ENCODE measurements at regions not wholly inside any gene's neighbourhood (a gene's known extent, or its start where the extent isn't known, plus 50 kb on each side); places are given as distances from the start of the nearest gene placed in this dataset.
A peak's percentile ranks its signal among the peaks of the same experiment; 100 is the strongest.

DNA sequence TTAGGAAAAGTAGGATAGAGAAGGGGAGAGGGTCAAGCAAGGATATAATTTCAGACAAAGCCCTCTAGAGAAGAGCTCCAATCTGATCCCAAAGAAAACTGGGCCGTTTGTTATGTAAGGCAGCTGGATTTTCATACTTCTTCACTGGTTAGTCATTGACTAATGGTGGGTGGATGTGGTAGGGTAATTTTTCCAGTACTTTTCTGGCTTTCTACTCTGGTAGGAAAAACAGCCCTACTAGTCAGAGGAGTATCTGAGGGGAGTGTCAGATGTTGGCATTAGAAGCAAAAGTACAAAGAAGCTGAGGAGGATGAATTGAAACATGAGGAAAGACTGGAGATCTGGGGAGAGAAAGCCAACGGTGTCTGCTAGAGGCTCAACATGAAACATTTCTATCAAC is 145.3 kb downstream of the TNFSF18 start (continued):
- TF ChIP-seq NFE2L1 (CRISPR knock-in tag; IDR thresholded peaks at IDR 0.05) (no peak), GABPB1 (CRISPR knock-in tag; IDR thresholded peaks at IDR 0.05) (no peak), ZNF121 (CRISPR knock-in tag; IDR thresholded peaks at IDR 0.05) (no peak), SP1 (CRISPR knock-in tag; conservative IDR thresholded peaks at IDR 0.05) (no peak)
- TF ChIP-seq, protein P1, sequence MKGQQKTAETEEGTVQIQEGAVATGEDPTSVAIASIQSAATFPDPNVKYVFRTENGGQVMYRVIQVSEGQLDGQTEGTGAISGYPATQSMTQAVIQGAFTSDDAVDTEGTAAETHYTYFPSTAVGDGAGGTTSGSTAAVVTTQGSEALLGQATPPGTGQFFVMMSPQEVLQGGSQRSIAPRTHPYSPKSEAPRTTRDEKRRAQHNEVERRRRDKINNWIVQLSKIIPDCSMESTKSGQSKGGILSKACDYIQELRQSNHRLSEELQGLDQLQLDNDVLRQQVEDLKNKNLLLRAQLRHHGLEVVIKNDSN (CRISPR knock-in tag; IDR thresholded peaks at IDR 0.05), result no peak
- TF ChIP-seq, protein P2, sequence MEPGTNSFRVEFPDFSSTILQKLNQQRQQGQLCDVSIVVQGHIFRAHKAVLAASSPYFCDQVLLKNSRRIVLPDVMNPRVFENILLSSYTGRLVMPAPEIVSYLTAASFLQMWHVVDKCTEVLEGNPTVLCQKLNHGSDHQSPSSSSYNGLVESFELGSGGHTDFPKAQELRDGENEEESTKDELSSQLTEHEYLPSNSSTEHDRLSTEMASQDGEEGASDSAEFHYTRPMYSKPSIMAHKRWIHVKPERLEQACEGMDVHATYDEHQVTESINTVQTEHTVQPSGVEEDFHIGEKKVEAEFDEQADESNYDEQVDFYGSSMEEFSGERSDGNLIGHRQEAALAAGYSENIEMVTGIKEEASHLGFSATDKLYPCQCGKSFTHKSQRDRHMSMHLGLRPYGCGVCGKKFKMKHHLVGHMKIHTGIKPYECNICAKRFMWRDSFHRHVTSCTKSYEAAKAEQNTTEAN (CRISPR knock-in tag; IDR thresholded peaks at IDR 0.05), result no peak

DNA sequence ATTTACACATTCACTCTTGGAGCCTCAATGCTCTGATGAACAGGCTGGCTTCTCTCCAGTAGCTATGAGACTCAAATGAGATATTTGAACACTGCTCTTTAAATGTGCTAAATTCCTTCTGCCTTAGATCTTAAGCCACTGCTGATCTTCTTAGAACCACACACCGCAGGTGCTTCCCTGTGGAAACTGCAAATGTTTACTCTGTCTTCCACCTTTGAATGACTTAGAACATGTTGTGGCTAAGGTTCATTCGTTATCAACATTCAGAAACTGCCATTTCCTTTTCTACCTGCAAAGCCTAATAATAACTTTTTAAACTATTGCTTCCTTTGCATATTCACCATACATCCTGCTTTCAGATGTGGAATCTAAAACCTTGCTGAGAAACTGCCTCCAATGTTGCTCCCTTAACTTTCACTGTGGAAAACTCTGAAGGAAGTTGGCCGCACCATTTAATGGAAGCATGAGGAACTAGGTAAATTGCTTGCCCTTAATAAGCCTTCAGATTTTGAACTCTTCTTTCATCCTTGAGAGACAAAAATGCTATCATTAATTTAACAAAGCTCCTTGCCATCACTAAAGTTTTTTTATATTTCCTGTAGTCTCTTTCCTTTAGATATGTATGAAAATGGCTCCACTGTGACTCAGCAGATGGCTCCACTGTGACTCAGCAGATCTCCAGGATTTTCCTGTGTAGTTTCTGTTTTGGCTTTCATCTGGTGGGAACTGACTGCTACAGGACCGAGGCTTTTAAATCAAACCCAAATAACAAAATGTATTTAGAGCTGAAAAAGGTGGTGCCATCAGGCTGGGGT is 143.8 kb downstream of the TNFSF18 start:
- peak overlapping the region; percentile 23 for H3K27ac Mint-ChIP-seq
- no peaks in the 10 kb centered on the region for H3K27me3 Mint-ChIP-seq (ENCODE audit: low read depth)
- no peak for TF ChIP-seq NFATC4 (CRISPR knock-in tag; IDR thresholded peaks at IDR 0.05)
- TF ChIP-seq, protein P3, sequence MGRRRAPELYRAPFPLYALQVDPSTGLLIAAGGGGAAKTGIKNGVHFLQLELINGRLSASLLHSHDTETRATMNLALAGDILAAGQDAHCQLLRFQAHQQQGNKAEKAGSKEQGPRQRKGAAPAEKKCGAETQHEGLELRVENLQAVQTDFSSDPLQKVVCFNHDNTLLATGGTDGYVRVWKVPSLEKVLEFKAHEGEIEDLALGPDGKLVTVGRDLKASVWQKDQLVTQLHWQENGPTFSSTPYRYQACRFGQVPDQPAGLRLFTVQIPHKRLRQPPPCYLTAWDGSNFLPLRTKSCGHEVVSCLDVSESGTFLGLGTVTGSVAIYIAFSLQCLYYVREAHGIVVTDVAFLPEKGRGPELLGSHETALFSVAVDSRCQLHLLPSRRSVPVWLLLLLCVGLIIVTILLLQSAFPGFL (CRISPR knock-in tag; IDR thresholded peaks at IDR 0.05; ENCODE audit: borderline replicate concordance), result no peak
- TF ChIP-seq, protein P4, sequence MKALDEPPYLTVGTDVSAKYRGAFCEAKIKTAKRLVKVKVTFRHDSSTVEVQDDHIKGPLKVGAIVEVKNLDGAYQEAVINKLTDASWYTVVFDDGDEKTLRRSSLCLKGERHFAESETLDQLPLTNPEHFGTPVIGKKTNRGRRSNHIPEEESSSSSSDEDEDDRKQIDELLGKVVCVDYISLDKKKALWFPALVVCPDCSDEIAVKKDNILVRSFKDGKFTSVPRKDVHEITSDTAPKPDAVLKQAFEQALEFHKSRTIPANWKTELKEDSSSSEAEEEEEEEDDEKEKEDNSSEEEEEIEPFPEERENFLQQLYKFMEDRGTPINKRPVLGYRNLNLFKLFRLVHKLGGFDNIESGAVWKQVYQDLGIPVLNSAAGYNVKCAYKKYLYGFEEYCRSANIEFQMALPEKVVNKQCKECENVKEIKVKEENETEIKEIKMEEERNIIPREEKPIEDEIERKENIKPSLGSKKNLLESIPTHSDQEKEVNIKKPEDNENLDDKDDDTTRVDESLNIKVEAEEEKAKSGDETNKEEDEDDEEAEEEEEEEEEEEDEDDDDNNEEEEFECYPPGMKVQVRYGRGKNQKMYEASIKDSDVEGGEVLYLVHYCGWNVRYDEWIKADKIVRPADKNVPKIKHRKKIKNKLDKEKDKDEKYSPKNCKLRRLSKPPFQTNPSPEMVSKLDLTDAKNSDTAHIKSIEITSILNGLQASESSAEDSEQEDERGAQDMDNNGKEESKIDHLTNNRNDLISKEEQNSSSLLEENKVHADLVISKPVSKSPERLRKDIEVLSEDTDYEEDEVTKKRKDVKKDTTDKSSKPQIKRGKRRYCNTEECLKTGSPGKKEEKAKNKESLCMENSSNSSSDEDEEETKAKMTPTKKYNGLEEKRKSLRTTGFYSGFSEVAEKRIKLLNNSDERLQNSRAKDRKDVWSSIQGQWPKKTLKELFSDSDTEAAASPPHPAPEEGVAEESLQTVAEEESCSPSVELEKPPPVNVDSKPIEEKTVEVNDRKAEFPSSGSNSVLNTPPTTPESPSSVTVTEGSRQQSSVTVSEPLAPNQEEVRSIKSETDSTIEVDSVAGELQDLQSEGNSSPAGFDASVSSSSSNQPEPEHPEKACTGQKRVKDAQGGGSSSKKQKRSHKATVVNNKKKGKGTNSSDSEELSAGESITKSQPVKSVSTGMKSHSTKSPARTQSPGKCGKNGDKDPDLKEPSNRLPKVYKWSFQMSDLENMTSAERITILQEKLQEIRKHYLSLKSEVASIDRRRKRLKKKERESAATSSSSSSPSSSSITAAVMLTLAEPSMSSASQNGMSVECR (CRISPR knock-in tag; IDR thresholded peaks at IDR 0.05; ENCODE audit: borderline replicate concordance), result no peak
- no peak for TF ChIP-seq SMAD3 (CRISPR knock-in tag; IDR thresholded peaks at IDR 0.05; ENCODE audit: borderline replicate concordance)
- TF ChIP-seq ZNF671 (CRISPR knock-in tag; IDR thresholded peaks at IDR 0.05), result no peak
- TF ChIP-seq TEAD4 (CRISPR knock-in tag; IDR thresholded peaks at IDR 0.05), result no peak
- TF ChIP-seq NFYB (CRISPR knock-in tag; conservative IDR thresholded peaks at IDR 0.05; ENCODE audit: low read depth), result no peak
- no peak for TF ChIP-seq ZBTB21 (CRISPR knock-in tag; IDR thresholded peaks at IDR 0.05; ENCODE audit: borderline replicate concordance)
- TF ChIP-seq TP53 (CRISPR knock-in tag; IDR thresholded peaks at IDR 0.05), result no peak
- no peak for TF ChIP-seq RORB (CRISPR knock-in tag; IDR thresholded peaks at IDR 0.05)
- TF ChIP-seq, protein P5, sequence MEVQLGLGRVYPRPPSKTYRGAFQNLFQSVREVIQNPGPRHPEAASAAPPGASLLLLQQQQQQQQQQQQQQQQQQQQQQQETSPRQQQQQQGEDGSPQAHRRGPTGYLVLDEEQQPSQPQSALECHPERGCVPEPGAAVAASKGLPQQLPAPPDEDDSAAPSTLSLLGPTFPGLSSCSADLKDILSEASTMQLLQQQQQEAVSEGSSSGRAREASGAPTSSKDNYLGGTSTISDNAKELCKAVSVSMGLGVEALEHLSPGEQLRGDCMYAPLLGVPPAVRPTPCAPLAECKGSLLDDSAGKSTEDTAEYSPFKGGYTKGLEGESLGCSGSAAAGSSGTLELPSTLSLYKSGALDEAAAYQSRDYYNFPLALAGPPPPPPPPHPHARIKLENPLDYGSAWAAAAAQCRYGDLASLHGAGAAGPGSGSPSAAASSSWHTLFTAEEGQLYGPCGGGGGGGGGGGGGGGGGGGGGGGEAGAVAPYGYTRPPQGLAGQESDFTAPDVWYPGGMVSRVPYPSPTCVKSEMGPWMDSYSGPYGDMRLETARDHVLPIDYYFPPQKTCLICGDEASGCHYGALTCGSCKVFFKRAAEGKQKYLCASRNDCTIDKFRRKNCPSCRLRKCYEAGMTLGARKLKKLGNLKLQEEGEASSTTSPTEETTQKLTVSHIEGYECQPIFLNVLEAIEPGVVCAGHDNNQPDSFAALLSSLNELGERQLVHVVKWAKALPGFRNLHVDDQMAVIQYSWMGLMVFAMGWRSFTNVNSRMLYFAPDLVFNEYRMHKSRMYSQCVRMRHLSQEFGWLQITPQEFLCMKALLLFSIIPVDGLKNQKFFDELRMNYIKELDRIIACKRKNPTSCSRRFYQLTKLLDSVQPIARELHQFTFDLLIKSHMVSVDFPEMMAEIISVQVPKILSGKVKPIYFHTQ (CRISPR knock-in tag; IDR thresholded peaks at IDR 0.05), result no peak
- no peak for TF ChIP-seq NR1H2 (CRISPR knock-in tag; IDR thresholded peaks at IDR 0.05)
- no peak for TF ChIP-seq ZNF416 (CRISPR knock-in tag; IDR thresholded peaks at IDR 0.05)
- no peak for TF ChIP-seq JUN (CRISPR knock-in tag; IDR thresholded peaks at IDR 0.05)
- TF ChIP-seq SP1 (CRISPR knock-in tag; conservative IDR thresholded peaks at IDR 0.05), result no peak
- POLR2A ChIA-PET, result no interaction called here
- peaks cover 11% of the 10 kb centered on the region for H3K36me3 Mint-ChIP-seq
- peaks cover 23% of the 10 kb centered on the region for H3K9me3 Mint-ChIP-seq
- DNase-seq (ENCODE audit: low spot score) (no peak), ATAC-seq (no peak)
- no peak overlapping the region for H3K4me3 Mint-ChIP-seq
- H3K4me1 Mint-ChIP-seq, result peaks cover 7% of the 10 kb centered on the region; the same call in 1 of the 2 replicates
- CTCF ChIA-PET, result no interaction called here
